UCSD-AML1 (cell line): ENCODE measurements at regions not wholly inside any gene's neighbourhood (a gene's known extent, or its start where the extent isn't known, plus 50 kb on each side); places are given as distances from the start of the nearest gene placed in this dataset.
A peak's percentile ranks its signal among the peaks of the same experiment; 100 is the strongest.
"Not testable (repeated sequence)": the region's sequence is repeated elsewhere in the genome, so short reads cannot be mapped to it uniquely, and the experiment has no call there.

ENCODE experiments used
- DNase-seq: peaks from one replicate; lab custom pipeline; 2025; ENCODE audit not compliant: unreplicated experiment; lab: John Stamatoyannopoulos, UW

DNA sequence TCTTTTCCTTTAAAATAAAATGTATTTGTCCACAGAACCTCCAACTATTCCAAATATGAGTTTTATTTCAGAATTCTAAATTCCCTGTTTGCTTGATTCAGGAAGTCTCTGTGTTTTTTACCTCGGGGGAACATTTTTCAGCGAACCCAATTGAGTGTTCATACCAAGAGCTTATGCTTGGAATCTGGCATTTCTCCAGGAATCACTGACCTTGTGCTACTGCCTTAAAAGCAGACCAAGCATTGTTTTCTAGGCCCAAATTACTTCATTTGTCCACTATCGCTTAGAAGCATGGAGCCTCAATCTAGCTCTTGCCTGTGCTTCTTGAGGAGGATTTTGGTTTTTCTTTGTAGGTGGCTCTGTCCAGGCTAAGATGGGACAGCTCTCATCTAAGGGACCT, 59.4 kb downstream of the EBLN1 start:
- DNase-seq, result no peak

DNA sequence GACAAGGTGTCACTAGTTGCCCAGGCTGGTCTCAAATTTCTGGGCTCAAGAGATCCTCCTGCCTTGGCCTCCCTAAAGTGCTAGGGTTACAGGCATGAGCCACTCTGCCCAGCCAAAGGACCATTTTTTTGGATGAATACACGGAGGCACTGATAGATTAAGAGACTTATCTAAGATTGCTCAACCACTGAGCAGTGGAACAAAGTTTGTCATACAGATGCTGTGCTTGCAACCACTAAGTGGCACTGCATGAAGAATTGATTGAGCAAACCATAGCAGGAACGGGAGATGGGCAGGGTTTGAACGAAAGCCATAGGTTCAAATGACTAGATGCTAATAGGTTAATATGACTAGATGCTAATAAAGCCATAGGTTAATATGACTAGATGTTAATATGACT, 61.1 kb downstream of the EBLN1 start:
- DNase-seq, result no peak

DNA sequence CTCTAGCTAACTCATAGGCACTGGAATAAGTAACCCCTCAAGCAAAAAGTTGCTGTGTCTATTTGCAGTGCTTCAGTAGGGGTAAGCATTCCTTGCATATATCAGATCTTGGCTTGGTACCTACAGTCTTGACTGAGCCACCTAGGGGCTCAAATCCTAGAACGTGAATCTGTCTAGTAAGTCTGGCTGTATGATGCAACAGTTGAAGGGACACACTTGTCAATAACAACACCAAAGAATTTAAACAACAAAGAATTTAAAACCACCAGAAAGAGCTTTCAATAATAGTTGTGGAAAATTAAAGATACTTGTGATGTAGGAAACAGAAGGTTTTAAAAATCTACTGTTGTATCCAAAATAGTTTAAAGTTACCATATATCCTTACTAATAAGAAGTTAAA, 65.4 kb downstream of the EBLN1 start:
- DNase-seq, result no peak

DNA sequence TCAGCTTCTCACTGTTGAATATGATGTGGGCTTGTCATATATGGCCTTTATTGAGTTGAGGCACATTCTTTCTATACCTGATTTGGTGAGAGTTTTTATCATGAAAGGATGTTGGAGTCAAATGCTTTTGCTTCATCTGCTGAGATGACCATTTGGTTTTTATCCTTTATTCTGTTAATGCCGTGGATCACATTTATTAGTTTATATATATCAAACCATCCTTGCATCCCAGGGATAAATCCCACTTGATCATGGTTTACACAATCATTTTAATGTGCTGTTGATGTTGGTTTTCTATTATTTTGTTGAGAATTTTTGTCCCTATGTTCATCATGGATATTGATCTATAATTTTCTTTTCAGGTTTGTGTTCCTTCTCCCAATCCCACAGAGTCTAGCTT, 67.0 kb downstream of the EBLN1 start:
- DNase-seq, result no peak

DNA sequence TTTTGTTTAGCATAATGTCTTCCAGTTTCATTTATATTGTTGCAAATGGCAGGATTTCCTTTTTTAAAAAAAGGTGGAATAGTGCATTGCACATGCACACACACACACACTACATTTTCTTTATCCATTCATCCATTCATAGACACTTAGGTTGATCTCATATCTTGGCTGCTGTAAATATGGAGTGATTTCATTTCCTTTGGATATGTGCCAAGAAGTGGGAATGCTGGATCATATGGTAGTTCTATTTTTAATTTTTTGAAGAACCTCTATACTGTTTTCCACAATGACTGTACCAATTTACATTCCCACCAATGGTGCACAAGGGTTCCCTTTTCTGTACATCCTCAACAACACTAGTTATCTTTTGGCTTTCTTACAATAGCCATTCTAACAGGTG, 68.9 kb downstream of the EBLN1 start:
- no peak for DNase-seq

DNA sequence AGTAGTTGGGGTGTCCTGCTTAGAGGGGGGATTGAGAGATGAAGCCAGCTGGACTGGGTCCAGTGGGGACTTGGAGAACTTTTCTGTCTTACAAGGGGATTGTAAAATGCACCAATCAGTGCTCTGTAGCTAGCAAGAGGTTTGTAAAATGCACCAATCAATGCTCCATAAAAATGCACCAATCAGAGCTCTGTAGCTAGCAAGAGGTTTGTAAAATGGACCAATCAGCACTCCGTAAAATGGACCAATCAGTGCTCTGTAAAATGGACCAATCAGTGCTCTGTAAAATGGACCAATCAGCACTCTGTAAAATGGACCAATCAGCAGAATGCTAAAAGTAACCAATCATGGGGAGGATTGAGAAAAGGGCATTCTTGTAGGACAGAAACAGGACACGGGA, 71.9 kb downstream of the EBLN1 start:
- not testable (repeated sequence) for DNase-seq

DNA sequence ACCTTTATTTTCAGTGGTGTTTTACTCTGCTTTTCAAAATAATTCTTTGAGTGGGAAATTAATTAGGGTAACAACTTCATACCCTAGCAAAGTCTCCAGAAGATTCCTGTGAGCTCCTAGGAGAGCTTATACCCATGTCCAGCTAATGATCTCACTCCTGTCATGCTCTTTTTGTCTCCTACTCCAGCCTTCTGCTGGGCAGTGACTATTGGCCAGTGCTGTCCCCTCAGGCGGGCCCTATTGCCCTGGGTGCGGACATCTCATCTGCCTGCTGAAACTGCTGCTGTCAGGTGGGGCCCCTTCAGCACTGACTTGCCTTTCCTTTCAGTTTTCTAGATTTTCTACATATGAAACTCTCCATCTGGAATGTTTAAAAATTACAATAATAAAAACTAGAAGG, 80.3 kb downstream of the EBLN1 start:
- DNase-seq, result no peak

DNA sequence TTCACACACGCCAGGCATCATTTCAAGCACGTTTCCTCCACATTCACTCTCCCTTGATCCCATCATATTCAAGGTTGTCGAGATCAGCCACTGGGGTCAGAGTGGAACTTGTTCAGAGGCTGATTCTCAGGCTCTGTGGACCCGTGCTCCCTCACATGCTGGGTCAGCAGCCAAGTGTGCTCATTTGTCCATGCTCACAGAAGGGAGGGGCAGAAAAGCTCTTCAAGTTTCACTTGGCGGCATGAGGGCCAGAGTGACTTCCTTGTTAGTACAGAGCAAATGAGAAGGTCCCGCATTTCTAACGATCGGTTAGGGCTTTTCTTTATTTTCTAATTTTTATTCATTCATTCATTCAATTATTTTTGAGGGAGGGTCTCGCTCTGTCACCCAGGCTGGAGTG, 82.2 kb downstream of the EBLN1 start:
- DNase-seq, result no peak

DNA sequence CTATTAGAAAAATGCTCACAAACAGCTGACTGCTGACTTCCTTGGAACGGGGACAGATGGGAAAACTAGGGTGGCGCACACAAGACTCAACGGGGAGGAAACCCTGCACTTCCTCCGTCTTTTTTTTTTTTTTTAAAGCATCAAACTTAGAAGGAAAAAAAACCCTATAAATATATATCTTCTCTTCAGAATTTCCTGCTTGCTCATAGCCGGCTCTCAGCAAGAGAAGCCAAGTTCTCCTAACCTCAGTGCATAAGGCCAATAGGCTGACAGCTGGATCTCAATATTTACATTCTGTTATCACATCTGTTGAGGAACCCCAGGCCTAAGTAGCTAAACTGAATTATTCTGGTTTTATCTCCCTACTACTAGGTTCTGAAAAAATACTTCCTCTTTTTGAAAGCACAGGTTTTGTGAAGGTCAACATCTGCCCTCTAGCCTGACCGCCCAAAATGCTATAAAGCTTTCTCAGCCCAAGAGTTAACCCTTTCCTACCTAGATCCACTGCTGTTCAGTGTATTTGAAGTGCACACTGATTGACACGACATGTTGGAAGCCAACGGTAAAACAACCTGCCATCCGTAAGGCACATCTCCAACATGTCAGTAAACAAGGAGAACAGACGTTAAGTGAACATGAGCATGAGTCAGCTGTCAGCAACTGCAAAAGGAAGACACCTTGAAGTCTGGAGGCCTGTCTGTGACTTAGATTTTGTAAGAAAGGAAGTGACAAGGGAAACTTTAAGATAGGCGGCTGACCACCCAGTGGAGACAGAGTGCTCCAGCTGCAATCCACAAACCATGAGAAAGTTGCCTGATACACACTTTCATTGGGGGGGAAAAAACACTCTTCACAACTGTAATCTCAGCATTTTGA, 83.8 kb downstream of the EBLN1 start:
- peak; percentile 45 for DNase-seq

DNA sequence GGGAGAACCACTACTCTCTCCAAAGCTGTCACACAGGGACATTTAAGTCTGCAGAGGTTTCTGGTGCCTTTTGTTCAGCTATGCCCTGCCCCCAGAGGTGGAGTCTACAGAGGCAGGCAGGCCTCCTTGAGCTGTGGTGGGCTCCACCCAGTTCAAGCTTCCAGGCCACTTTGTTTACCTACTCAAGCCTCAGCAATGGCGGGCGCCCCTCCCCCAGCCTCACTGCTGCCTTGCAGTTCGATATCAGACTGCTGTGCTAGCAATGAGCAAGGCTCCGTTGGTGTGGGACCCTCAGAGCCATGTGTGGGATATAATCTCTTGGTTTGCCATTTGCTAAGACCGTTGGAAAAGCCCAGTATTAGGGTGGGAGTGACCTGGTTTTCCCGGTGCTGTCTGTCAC, 87.0 kb downstream of the EBLN1 start:
- not testable (repeated sequence) for DNase-seq

DNA sequence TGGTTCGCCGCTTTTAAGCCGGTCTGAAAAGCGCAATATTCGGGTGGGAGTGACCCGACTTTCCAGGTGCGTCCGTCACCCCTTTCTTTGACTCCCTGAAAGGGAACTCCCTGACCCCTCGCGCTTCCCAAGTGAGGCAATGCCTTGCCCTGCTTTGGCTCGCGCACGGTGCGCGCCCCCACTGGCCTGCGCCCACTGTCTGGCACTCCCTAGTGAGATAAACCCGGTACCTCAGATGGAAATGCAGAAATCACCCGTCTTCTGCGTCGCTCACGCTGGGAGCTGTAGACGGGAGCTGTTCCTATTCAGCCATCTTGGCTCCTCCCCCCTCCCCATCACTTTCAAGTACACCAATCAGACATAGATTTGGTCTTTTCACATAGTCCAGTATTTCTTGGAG, 88.2 kb downstream of the EBLN1 start:
- DNase-seq, result not testable (repeated sequence)

DNA sequence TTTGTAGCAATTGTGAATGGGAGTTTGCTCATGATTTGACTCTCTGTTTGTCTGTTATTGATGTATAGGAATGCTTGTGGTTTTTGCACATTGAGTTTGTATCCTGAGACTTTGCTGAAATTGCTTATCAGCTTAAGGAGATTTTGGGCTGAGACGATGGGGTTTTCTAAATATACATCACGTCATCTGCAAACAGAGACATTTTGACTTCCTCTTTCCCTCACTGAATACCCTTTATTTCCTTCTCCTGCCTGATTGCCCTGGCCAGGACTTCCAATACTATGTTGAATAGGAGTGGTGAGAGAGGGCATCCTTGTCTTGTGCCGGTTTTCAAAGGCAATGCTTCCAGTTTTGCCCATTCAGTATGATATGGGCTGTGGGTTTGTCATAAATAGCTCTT, 96.6 kb downstream of the EBLN1 start:
- DNase-seq, result not testable (repeated sequence)

DNA sequence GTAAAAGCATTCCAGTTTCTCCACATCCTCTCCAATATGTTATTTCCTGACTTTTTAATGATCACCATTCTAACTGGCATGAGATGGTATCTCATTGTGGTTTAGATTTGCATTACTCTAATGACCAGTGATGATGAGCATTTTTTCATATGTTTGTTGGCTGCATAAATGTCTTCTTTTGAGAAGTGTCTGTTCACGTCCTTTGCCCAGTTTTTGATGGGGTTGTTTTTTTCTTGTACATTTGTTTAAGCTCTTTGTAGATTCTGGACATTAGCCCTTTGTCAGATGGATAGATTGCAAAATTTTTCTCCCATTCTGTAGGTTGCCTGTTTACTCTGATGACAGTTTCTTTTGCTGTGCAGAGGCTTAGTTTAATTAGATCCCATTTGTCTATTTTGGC, 97.7 kb downstream of the EBLN1 start:
- DNase-seq, result not testable (repeated sequence)

DNA sequence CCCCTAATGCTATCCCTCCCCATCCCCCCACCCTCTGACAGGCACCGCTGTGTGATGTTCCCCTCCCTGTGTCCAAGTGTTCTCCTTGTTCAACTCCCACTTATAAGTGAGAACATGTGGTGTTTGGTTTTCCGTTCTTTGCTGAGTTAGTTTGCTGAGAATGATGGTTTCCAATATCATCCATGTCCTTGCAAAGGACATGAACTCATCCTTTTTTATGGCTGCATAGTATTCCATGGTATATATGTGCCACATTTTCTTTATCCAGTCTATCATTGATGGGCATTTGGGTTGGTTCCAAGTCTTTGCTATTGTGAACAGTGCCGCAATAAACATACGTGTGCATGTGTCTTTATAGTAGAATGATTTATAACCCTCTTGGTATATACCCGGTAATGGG, 98.2 kb downstream of the EBLN1 start:
- not testable (repeated sequence) for DNase-seq

DNA sequence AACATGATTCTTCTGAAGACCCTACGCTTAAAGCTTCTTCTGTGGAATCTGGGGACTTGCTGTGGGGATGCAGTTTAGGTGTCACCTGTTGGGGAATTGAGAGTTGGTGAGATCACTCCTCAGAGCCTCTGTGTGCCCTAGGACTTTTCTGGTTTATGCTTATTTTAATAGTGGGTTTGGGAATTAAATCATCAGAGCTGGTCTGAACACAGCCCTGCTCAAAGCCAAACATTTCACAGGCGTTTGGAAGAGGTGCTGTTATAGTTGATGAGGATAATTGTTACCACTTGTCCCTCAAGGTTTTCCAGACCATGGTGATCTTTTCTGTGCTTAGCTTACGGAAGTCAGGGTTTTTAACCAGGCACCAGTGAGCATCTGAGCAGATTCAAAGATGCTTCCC, 106.1 kb downstream of the EBLN1 start:
- DNase-seq, result no peak

DNA sequence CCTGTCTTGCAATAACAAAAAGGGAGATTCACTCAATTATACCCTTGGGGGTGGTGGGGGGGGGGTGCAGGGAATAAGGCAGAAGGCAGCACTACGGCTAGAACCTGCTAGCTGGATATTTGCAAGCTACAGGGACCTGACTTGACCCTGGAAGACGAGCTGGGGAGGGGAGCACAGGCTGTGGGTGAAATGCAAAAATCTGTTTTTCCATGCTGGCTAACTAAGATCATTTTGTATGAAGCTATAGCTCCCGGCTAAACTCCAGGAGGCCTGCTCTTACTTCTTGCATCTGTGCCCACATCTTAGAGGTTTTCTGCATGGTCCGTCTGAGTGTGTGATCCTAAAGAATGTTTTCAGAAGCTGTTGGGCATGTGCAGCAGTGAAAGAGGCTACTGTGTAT, 106.6 kb downstream of the EBLN1 start:
- DNase-seq, result no peak

DNA sequence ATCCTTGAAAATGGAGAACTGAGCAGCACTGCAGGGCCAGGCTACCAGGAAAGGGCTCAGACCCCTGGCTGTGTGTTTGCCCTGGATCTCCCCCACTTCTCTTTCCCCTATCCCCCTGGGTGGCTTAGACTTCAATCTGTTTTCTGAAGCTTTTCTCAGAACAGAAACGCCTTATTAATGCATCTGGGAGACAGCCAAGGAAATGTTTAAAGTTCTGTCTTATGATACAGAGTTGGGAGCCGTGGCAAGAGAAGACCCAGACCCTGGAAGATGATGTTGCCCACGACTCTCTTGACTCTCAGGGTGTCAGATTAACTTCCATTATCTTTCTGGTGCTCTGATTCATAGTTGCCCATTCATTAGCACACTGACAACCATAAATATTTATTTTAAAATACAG, 107.1 kb downstream of the EBLN1 start:
- no peak for DNase-seq

DNA sequence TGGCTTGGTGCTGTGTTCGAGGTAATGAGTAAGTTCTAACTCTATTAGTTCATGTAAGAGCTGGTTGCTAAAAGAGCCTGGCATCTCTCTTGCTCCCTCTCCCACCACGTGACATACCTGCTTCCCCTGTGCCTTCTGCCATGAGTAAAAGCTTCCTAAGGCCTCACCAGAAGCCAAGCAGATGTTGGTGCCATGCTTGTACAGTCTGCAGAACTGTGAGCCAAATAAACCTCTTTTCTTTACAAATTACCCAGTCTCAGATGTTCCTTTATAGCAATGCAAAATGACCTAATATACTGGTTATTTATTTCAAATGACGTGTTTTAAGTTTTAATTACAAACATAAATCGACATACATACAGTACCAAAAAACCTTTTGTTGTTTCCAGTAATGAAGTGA, 101.7 kb upstream of the DNAJC1 start:
- DNase-seq, result no peak

DNA sequence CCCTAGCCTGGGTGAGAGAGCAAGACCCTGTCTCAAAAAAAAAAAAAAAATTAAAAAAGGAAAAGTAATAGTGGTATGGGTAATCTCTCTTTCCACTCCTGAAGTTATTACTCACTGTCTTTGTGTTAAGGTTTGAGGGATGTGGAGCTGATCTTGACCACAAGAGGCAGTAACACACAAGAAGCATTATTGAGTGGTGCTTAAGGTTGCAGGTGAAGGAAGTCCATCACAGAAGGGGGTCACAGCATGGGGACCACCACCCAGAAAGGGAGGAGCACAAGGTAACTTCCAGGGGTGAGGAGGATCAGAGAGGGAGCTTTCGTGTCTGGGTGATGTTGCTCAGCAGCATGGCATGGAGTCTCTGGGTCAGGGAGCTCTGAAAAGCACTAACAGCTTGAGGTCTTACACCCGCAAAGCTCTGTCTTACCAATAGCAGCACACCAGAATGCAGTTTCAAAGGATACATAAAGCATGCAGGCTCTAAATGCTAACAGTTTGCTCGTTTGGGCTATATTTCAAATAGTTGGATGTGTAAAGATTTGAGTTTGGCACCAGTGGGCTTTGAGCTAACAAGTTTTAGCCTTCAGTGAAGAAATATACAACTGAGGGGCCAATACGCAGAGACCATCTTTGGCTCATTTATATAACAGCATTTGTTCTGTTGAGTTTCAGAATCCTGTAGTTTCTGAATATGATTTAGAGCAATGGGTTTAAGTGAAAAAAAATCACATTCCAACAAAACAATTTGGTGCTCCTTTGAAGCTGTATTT, 100.4 kb upstream of the DNAJC1 start:
- no peak for DNase-seq

DNA sequence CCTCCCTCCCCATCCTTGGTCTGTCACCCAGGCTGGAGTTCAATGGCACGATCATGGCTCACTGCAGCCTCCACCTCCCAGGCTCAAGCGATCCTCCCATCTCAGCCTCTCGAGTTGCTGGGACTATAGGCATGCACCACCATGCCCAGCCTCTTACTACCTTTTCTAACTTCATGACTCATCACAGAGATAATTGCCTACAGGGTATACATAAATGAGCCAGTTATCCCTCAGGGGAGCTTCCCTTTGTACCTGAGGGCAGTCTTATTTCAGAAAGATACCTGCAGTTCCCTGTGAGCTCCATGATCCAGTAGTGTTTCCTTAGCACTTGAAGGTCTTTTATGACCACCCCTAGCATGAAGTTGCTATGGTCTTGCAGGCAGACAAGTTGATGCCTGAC, 94.2 kb upstream of the DNAJC1 start:
- DNase-seq, result no peak

DNA sequence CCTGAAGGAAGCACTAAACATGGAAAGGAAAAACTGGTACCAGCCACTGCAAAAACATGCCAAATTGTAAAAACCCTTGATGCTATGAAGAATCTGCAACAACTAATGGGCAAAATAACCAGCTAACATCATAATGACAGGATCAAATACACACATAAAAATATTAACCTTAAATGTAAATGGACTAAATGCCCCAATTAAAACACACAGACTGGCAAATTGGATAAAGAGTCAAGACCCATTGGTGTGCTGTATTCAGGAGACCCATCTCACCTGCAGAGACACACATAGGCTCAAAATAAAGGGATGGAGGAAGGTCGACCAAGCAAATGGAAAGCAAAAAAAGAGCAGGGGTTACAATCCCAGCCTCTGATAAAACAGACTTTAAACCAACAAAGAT, 87.7 kb upstream of the DNAJC1 start:
- DNase-seq, result not testable (repeated sequence)

DNA sequence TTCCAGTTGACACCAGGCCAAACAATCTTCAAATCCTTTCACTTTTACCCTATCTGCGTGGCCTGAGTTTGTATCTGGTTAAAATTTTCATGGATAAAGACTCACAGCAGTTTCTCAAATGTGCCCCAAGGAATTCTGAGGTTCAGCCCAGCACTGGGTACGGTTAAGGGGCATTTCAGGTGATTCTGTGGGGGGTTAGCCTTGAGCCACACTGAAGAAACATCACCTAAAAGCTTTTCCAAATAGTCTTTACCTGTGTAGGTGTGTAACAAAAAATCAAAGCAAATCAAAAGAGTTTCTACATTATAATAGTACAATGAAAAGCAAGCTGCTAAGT, 83.8 kb upstream of the DNAJC1 start:
- no peak for DNase-seq
